ENCODE measurements at regions not wholly inside any gene's neighbourhood (a gene's known extent, or its start where the extent isn't known, plus 50 kb on each side); places are given as distances from the start of the nearest gene placed in this dataset.

DNA sequence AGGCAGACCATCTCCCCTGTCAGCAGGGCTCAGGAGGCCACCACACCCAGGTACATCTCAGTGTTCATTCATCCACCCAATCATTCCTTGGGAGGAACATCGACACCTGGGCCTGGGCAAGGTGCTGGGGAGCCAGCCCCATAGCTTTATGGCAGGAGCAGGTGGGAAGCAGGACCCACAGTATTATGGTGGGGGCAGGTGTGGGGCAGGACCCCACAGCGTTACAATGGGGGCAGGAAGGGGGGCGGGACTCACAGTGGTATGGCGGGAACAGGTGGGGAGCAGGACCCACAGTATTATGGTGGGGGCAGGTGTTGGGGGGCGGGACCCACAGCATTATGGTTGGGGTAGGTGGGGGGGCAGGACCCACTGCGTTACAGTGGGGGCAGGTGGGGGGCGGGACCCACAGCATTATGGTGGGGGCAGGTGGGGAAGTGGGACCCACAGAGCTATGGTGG lies 128.9 kb upstream of the HS6ST1 start:
- H3K27ac ChIP-seq (ENCODE audit: extremely low read length, insufficient read depth, low read length) = no peak overlapping the region
- no peaks in the 10 kb centered on the region for H4K20me1 ChIP-seq (ENCODE audit: insufficient read depth, low read length)
- CTCF ChIA-PET (ENCODE audit: low intra/inter-chr PET ratio, low total read pairs) = no interaction called here
- no peaks in the 10 kb centered on the region for H3K79me2 ChIP-seq (ENCODE audit: insufficient read depth, low read length)
- H3K27me3 ChIP-seq (ENCODE audit: control insufficient read depth in 1 of 2, insufficient read depth in 2 of 2, low read length in 2 of 2) = peaks cover 2 to 7% of the 10 kb centered on the region in 2 experiments; a peak in 2 of 5 replicates
- no peak overlapping the region for H2AFZ ChIP-seq (ENCODE audit: low read length)
- H3K9ac ChIP-seq (ENCODE audit: insufficient read depth, low read depth, low read length) = no peak overlapping the region
- no TSS peak for BruUV-seq (replicated peaks)
- TF ChIP-seq ZNF749 (CRISPR knock-in tag; IDR thresholded peaks at IDR 0.05; ENCODE audit: borderline replicate concordance) (no peak), CEBPB (IDR thresholded peaks at IDR 0.05; ENCODE audit: borderline replicate concordance, low read depth, low read length) (no peak)
- WGBS (ENCODE audit: low lambda C conversion rate) = 52% methylated on average over 7 of the region's 7 CpGs
- no peak for DNase-seq (ENCODE audit: low spot score)
- intact Hi-C loops (cut with micrococcal nuclease; ENCODE audit: unreplicated experiment) (no loop called here), in situ Hi-C loops (cut with HindIII; ENCODE audit: extremely low pct_ligation_motif_present, low pct_unique_long_range_greater_than_20kb) (no loop called here)
- POLR2A ChIA-PET = no interaction called here
- ATAC-seq = no peak
- H3K4me1 ChIP-seq (ENCODE audit: insufficient read depth, low read length) = peaks cover 8% of the 10 kb centered on the region
- H3K4me3 ChIP-seq (replicated peaks in 1 of 3; ENCODE audit: insufficient read depth in 1 of 3, low read depth in 2 of 3, low read length in 3 of 3) = no peak overlapping the region
- no peaks in the 10 kb centered on the region for H3K36me3 ChIP-seq (replicated peaks in 1 of 2; ENCODE audit: control insufficient read depth in 1 of 2, insufficient read depth in 2 of 2, low read length in 2 of 2)
- H3K9me3 ChIP-seq (ENCODE audit: low read length) = no peaks in the 10 kb centered on the region
- no peak for FAIRE-seq
- no peak overlapping the region for H3K4me2 ChIP-seq (ENCODE audit: low read depth, low read length)

- DNase-seq (ENCODE audit: low spot score) (no peak), ATAC-seq (no peak; the same call in 2 of the 3 replicates), FAIRE-seq (no peak)
- TF ChIP-seq POLR2AphosphoS5 (IDR thresholded peaks at IDR 0.05; ENCODE audit: low read depth, low read length) (no peak), KLF15 (CRISPR knock-in tag; IDR thresholded peaks at IDR 0.05; ENCODE audit: borderline replicate concordance) (no peak), ZNF652 (CRISPR knock-in tag; IDR thresholded peaks at IDR 0.05; ENCODE audit: borderline replicate concordance, low read depth) (no peak), HINFP (CRISPR knock-in tag; IDR thresholded peaks at IDR 0.05; ENCODE audit: low read depth) (no peak), LRRFIP1 (CRISPR knock-in tag; conservative IDR thresholded peaks at IDR 0.05) (no peak), KDM5B (CRISPR knock-in tag; IDR thresholded peaks at IDR 0.05; ENCODE audit: borderline replicate concordance) (peak; percentile 36; the same call in 1 of the 2 replicates), ZNF747 (CRISPR knock-in tag; IDR thresholded peaks at IDR 0.05; ENCODE audit: borderline replicate concordance) (no peak)
- Histone ChIP-seq H3K27me3 (ENCODE audit: control insufficient read depth in 1 of 2, insufficient read depth in 2 of 2, low read length in 2 of 2) (peaks cover 2 to 7% of the 10 kb centered on the region in 2 experiments; a peak in 2 of 5 replicates), H3K4me3 (replicated peaks in 1 of 3; ENCODE audit: insufficient read depth in 1 of 3, low read depth in 2 of 3, low read length in 3 of 3) (no peak overlapping the region), H3K27ac (ENCODE audit: extremely low read length, insufficient read depth, low read length) (no peak overlapping the region), H4K20me1 (ENCODE audit: insufficient read depth, low read length) (no peaks in the 10 kb centered on the region), H2AFZ (ENCODE audit: low read length) (no peak overlapping the region), H3K9me3 (ENCODE audit: low read length) (no peaks in the 10 kb centered on the region), H3K4me1 (ENCODE audit: insufficient read depth, low read length) (no peaks in the 10 kb centered on the region), H3K79me2 (ENCODE audit: insufficient read depth, low read length) (no peaks in the 10 kb centered on the region), H3K9ac (ENCODE audit: insufficient read depth, low read depth, low read length) (no peak overlapping the region), H3K4me2 (ENCODE audit: low read depth, low read length) (no peak overlapping the region), H3K36me3 (replicated peaks in 1 of 2; ENCODE audit: control insufficient read depth in 1 of 2, insufficient read depth in 2 of 2, low read length in 2 of 2) (no peaks in the 10 kb centered on the region)
- ChIA-PET CTCF (ENCODE audit: low intra/inter-chr PET ratio, low total read pairs) (no interaction called here), POLR2A (no interaction called here)
- intact Hi-C loops (cut with micrococcal nuclease; ENCODE audit: unreplicated experiment) = no loop called here
- WGBS (ENCODE audit: low lambda C conversion rate) = 47% methylated on average over 8 of the region's 13 CpGs
- in situ Hi-C loops (cut with HindIII; ENCODE audit: extremely low pct_ligation_motif_present, low pct_unique_long_range_greater_than_20kb) = no loop called here
- BruUV-seq (replicated peaks) = no TSS peak
Observed at GRCh38 chr2:128448331-128449225, 129.9 kb upstream of the HS6ST1 start.
